ENCODE measurements at regions not wholly inside any gene's neighbourhood (a gene's known extent, or its start where the extent isn't known, plus 50 kb on each side); places are given as distances from the start of the nearest gene placed in this dataset.
A peak's percentile ranks its signal among the peaks of the same experiment; 100 is the strongest.

DNA sequence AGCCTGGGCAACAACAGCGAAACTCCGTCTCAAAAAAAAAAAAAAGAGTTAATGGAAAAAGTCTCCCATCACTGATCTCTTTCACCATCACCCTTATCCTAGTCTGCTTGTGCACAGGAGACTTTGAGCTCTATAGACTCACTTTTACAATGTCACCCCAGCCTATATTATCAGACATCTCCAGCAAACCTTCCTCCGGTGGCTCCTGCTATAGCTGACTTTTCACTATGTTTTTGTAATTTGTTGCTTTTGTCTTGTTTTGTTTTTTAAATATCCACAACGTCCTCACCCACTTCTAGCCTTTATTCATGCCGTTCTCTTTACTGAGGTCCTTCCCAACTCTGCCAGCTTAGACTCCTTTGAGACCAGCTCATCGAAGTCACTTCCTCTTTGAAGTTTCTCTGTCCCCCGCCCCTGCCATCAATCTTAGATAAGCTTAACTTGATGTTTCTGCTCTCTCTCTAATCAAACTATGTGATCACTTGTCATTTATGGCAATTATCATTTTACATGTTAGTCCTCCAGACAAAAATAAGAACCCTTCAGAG is 82.7 kb upstream of the CHD2 start:
- peak; percentile 38 for DNase-seq (ENCODE audit: low read depth)
- no peak overlapping the region for H3K4me3 ChIP-seq (ENCODE audit: low read depth, low read length)
- TF ChIP-seq CTCF (IDR thresholded peaks at IDR 0.05; ENCODE audit: insufficient read depth, low read depth, low read length, missing control alignments): no peak

DNA sequence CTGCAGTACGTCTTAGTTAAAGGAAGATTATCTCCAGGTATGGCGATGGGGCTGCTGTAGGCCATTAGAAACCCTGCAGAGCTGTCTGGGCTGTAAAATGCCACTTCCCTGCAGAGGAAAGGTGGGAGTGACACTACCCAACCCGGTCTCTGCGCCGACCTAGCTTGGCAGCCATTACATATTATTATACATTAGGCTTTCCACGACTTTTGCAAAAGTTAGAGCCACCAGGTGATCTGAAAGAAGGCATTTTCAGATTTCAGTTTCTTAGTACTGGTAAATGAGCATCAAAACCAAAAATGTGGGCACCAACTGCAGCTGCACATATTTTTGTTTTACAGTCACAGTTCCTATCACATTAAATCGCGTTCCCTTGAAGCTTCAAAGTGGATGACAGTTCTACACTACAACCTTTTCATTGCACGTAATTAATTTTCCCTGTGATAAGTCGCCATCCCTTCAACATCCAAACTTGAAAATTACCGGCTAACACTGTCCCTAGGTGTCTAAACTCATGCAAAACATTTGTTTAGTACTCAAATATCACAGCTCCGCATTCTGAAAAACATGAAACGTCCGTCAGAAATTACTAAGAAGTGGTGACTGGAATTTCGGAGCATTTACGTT is 81.4 kb upstream of the CHD2 start:
- no peak overlapping the region for H3K4me3 ChIP-seq (ENCODE audit: low read depth, low read length)

DNA sequence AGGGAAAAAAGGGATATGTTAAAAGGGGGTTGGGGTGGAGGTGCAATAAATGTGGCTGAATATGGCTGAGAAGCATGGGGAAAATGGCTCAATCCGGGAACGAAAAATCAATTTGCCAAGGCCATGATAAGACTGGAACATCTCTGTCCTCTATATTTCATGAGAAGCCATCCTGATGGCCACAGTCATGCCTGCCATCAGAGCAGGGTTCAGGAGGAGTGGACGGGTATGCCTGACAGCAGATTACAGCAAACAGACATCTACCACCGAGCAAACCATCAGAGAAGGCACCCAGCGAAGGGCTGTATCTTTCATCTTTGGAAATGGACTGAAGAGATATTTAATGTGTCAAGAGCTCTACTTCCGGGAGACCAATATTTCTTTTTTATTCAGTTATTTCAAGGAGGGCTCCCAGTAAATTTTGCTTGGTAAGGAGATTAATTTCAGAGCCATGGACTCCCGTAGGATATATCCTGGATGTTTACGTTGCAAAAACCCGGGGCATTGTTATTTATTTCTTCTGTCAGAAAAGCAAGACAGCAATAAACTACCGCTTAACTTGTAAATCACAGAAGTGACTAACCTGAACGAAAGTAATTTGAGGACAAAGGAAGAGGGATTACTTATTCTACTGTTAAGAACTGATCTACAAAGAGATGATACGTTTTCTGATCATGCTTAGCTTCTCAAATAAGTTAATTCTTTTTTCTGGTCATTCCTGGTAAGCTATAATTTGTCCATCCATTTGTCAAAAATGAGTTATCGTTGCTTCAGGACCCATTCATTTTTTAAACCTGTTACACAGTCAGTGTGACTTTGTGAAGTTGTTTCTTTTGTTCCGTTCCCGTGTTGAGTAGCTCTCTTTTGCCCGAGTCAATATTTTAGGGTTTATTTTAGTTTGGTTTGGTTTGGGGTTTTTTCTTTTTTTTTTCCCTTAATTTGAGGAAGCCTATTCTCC is 80.6 kb upstream of the CHD2 start:
- TF ChIP-seq CTCF (IDR thresholded peaks at IDR 0.05; ENCODE audit: insufficient read depth, low read depth, low read length, missing control alignments): no peak
- DNase-seq (ENCODE audit: low read depth): no peak
- H3K4me3 ChIP-seq (ENCODE audit: low read depth, low read length): peak overlapping the region; percentile 58

More for the DNA sequence above, 81.4 kb upstream of the CHD2 start:
- peak; percentile 25 for DNase-seq (ENCODE audit: low read depth)
- no peak for TF ChIP-seq CTCF (IDR thresholded peaks at IDR 0.05; ENCODE audit: insufficient read depth, low read depth, low read length, missing control alignments)

DNA sequence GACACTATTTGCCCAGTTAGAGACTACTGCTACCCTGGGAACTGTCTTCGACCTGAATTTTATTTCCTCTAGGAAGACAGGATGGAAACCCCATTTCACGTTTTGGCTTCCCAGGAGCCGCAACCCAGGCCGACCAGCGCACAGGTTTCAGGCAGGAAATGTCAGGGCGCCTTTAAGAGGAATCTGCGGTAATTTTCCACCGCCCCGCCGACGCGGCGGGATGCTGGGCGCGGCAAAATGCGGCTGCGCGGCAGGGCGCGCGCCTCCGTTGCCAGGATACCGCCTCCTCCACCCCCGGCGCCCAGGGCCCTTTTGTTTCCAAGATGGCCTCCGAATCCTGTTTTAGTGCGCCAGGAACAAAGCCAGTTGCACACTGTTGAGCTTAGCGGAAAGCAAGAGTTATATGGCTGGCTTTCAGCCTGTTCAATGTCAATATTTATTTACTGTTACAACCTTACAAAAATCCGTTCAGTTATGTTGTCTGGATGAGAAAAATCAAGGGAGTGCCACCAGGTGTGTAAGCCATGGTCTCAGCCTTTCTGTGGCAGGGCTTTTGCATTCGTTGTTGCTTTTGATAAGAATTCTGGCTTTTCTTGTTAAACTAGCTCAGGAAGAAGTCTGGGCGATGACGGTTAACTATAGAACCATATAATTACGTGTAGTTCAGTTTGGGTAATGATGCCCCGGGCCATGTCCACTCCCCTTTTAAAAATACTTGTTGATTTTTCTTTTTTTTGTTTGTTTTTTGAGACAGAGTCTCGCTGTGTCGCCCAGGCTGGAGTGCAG is 79.7 kb upstream of the CHD2 start:
- DNase-seq (ENCODE audit: low read depth): peak; percentile 90

GRCh38 chr15:92821491-92822116 is 78.5 kb upstream of the CHD2 start:
- H3K4me3 ChIP-seq (ENCODE audit: low read depth, low read length): no peak overlapping the region
- TF ChIP-seq CTCF (IDR thresholded peaks at IDR 0.05; ENCODE audit: insufficient read depth, low read depth, low read length, missing control alignments): no peak
- no peak for DNase-seq (ENCODE audit: low read depth)

More for the DNA sequence above, 79.7 kb upstream of the CHD2 start:
- peak overlapping the region; percentile 58 for H3K4me3 ChIP-seq (ENCODE audit: low read depth, low read length)
- TF ChIP-seq CTCF (IDR thresholded peaks at IDR 0.05; ENCODE audit: insufficient read depth, low read depth, low read length, missing control alignments): no peak

All from GM12865 (cell line).